Right lung (tissue), 2 donors: ENCODE measurements at regions not wholly inside any gene's neighbourhood (a gene's known extent, or its start where the extent isn't known, plus 50 kb on each side); places are given as distances from the start of the nearest gene placed in this dataset.
"Not testable (repeated sequence)": the region's sequence is repeated elsewhere in the genome, so short reads cannot be mapped to it uniquely, and the experiment has no call there.

Source experiments
- DNase-seq, 2 donors: peaks; one replicate each; pipeline ENCODE4 v3.0.0-alpha.2; 2013

GRCh38 chr2:36058076-36058475, 297.5 kb upstream of the CRIM1 start:
- no peak for DNase-seq

GRCh38 chr2:36052819-36053218, 302.8 kb upstream of the CRIM1 start:
- no peak for DNase-seq

GRCh38 chr2:36044411-36044810, 311.2 kb upstream of the CRIM1 start:
- DNase-seq = no peak

- DNase-seq = no peak
These were observed 320.4 kb upstream of the CRIM1 start for GRCh38 chr2:36035137-36035536.

GRCh38 chr2:36032046-36032445, 323.5 kb upstream of the CRIM1 start:
- DNase-seq = no peak

- DNase-seq = no peak
These were observed 324.1 kb upstream of the CRIM1 start for GRCh38 chr2:36031471-36031870.

- DNase-seq = no peak
These were observed 328.0 kb upstream of the CRIM1 start for GRCh38 chr2:36027616-36028015.

- no peak for DNase-seq
These were observed 342.5 kb upstream of the CRIM1 start for GRCh38 chr2:36013064-36013463.

- DNase-seq = no peak
These were observed 349.1 kb upstream of the CRIM1 start for GRCh38 chr2:36006444-36006843.

- no peak for DNase-seq
These were observed 352.6 kb upstream of the CRIM1 start for GRCh38 chr2:36002941-36003340.

- no peak for DNase-seq
These were observed 358.1 kb upstream of the CRIM1 start for GRCh38 chr2:35997488-35997887.

GRCh38 chr2:35989503-35989902, 366.1 kb upstream of the CRIM1 start:
- peak; percentile 10 to 16 for DNase-seq

GRCh38 chr2:35989040-35989439, 366.5 kb upstream of the CRIM1 start:
- DNase-seq = peak; percentile 12 to 19

- no peak for DNase-seq
These were observed 368.7 kb upstream of the CRIM1 start for GRCh38 chr2:35986871-35987270.

GRCh38 chr2:35978218-35978617, 377.4 kb upstream of the CRIM1 start:
- no peak for DNase-seq

- DNase-seq = no peak
These were observed 379.0 kb upstream of the CRIM1 start for GRCh38 chr2:35976611-35977010.

- peak; percentile 17 to 21 for DNase-seq
These were observed 381.8 kb upstream of the CRIM1 start for GRCh38 chr2:35973737-35974132.

GRCh38 chr2:35973132-35973736, 382.3 kb upstream of the CRIM1 start:
- no peak for DNase-seq

- no peak for DNase-seq
These were observed 391.8 kb upstream of the CRIM1 start for GRCh38 chr2:35963824-35964223.

GRCh38 chr2:35963357-35963756, 392.2 kb upstream of the CRIM1 start:
- no peak for DNase-seq

GRCh38 chr2:35962585-35963146, 392.9 kb upstream of the CRIM1 start:
- no peak for DNase-seq

- no peak for DNase-seq
These were observed 395.0 kb upstream of the CRIM1 start for GRCh38 chr2:35960596-35960995.

GRCh38 chr2:35957053-35957452, 398.5 kb upstream of the CRIM1 start:
- DNase-seq = not testable (repeated sequence)

- no peak for DNase-seq
These were observed 409.1 kb upstream of the CRIM1 start for GRCh38 chr2:35946478-35946877.
